ENCODE measurements at regions not wholly inside any gene's neighbourhood (a gene's known extent, or its start where the extent isn't known, plus 50 kb on each side); places are given as distances from the start of the nearest gene placed in this dataset.

GRCh38 chr7:46530081-46530750, 609.1 kb upstream of the IGFBP3 start:
- DNase-seq: no peak

GRCh38 chr7:46527360-46527759, 606.3 kb upstream of the IGFBP3 start:
- DNase-seq: no peak

- no peak for DNase-seq
Observed at GRCh38 chr7:46525876-46526275, 604.8 kb upstream of the IGFBP3 start.

GRCh38 chr7:46524350-46524749, 603.3 kb upstream of the IGFBP3 start:
- no peak for DNase-seq

- no peak for DNase-seq
Observed at GRCh38 chr7:46522354-46522906, 601.4 kb upstream of the IGFBP3 start.

GRCh38 chr7:46518713-46519112, 597.6 kb upstream of the IGFBP3 start:
- DNase-seq: no peak

GRCh38 chr7:46515844-46516590, 594.9 kb upstream of the IGFBP3 start:
- DNase-seq: no peak

GRCh38 chr7:46513447-46513848, 592.4 kb upstream of the IGFBP3 start:
- no peak for DNase-seq

GRCh38 chr7:46512891-46513413, 591.9 kb upstream of the IGFBP3 start:
- DNase-seq: no peak

GRCh38 chr7:46511442-46512215, 590.6 kb upstream of the IGFBP3 start:
- DNase-seq: no peak

GRCh38 chr7:46508583-46508982, 587.5 kb upstream of the IGFBP3 start:
- DNase-seq: no peak

- DNase-seq: no peak
Observed at GRCh38 chr7:46507560-46507959, 586.5 kb upstream of the IGFBP3 start.

- no peak for DNase-seq
Observed at GRCh38 chr7:46494441-46494840, 573.4 kb upstream of the IGFBP3 start.

GRCh38 chr7:46494028-46494427, 573.0 kb upstream of the IGFBP3 start:
- no peak for DNase-seq

GRCh38 chr7:46493196-46493595, 572.1 kb upstream of the IGFBP3 start:
- no peak for DNase-seq

GRCh38 chr7:46492466-46492865, 571.4 kb upstream of the IGFBP3 start:
- DNase-seq: no peak

- no peak for DNase-seq
Observed at GRCh38 chr7:46490406-46490805, 569.3 kb upstream of the IGFBP3 start.

- DNase-seq: no peak
Observed at GRCh38 chr7:46489106-46489505, 568.0 kb upstream of the IGFBP3 start.

- no peak for DNase-seq
Observed at GRCh38 chr7:46488607-46489006, 567.5 kb upstream of the IGFBP3 start.

GRCh38 chr7:46486256-46487206, 565.5 kb upstream of the IGFBP3 start:
- no peak for DNase-seq

- no peak for DNase-seq
Observed at GRCh38 chr7:46485481-46486065, 564.5 kb upstream of the IGFBP3 start.

GRCh38 chr7:46484906-46485305, 563.8 kb upstream of the IGFBP3 start:
- no peak for DNase-seq
